Panc1 (cell line): ENCODE measurements at regions not wholly inside any gene's neighbourhood (a gene's known extent, or its start where the extent isn't known, plus 50 kb on each side); places are given as distances from the start of the nearest gene placed in this dataset.

Experiments
- ATAC-seq: fragments of 200-7000 bp; cut with Tn5 transposase; 2 replicates; pipeline ENCODE4 v1.9.1; 2020; ENCODE audit warnings: mild to moderate bottlenecking, moderate library complexity
- BruUV-seq: library from RNA; stranded (reverse); fragments of 400-500 nt; replicated peaks from 2 replicates; lab custom pipeline; 2021; lab: Mats Ljungman, UMichigan
- CTCF ChIA-PET: fragments of 300-600 bp; sonication (Branson Sonifier 250); formaldehyde crosslinking; loops from one replicate; lab custom pipeline; 2022; ENCODE audit warnings: antibody characterized with exemption; lab: Charles Lee
- POLR2A ChIA-PET: fragments of 300-600 bp; sonication (Branson Sonifier 250); formaldehyde crosslinking; loops from one replicate; lab custom pipeline; 2022; ENCODE audit warnings: antibody characterized with exemption; lab: Charles Lee
- DNase-seq: peaks from one replicate; pipeline ENCODE4 v3.0.0-alpha.2; 2010; ENCODE audit warnings: low read depth, low spot score
- H3K27ac ChIP-seq: 2 replicates; pipeline ENCODE4 v1.5.1; 2011; ENCODE audit warnings: mild to moderate bottlenecking, low read length, inconsistent platforms
- H3K27me3 ChIP-seq: fragments of 200-500 bp; sonication (Bioruptor generic); 2 replicates; pipeline ENCODE4 v1.6.0; 2014; ENCODE audit warnings: low read length, inconsistent platforms; ENCODE audit not compliant: control insufficient read depth, insufficient read depth
- H3K36me3 ChIP-seq: fragments of 200-500 bp; sonication (Bioruptor generic); 2 replicates; pipeline ENCODE4 v1.5.1; 2014; ENCODE audit warnings: inconsistent platforms, mild to moderate bottlenecking, low read length, moderate library complexity; ENCODE audit not compliant: control insufficient read depth, insufficient read depth
- H3K4me1 ChIP-seq: 2 replicates; pipeline ENCODE4 v1.5.1; 2011; ENCODE audit warnings: inconsistent platforms, mild to moderate bottlenecking, low read length, moderate library complexity; ENCODE audit not compliant: control insufficient read depth, insufficient read depth
- H3K4me3 ChIP-seq, 2 experiments: 2 replicates each; pipeline ENCODE4 v1.5.1; 2011 to 2012; ENCODE audit warnings: low read depth in 2 of 2, low read length in 2 of 2, mild to moderate bottlenecking in 2 of 2, inconsistent platforms in 1 of 2, moderate library complexity in 1 of 2
- H3K9me3 ChIP-seq: fragments of 200-500 bp; sonication (Bioruptor generic); 2 replicates; pipeline ENCODE4 v1.5.1; 2014; ENCODE audit warnings: low read depth, mild to moderate bottlenecking, inconsistent platforms, low read length, moderate library complexity; ENCODE audit not compliant: control insufficient read depth, insufficient read depth
- CTCF ChIP-seq: fragments of 450-650 bp; IDR thresholded peaks from 2 replicates; pipeline ENCODE4 v1.5.1; 2017; ENCODE audit warnings: mild to moderate bottlenecking
- POLR2AphosphoS5 ChIP-seq: IDR thresholded peaks from 2 replicates; pipeline ENCODE4 v1.6.1; 2012; ENCODE audit warnings: mild to moderate bottlenecking, low read depth, low read length, moderate library complexity
- SIN3A ChIP-seq: IDR thresholded peaks from 2 replicates; pipeline ENCODE4 v1.6.1; 2012; ENCODE audit warnings: low read depth, mild to moderate bottlenecking, low read length, moderate library complexity, borderline replicate concordance; ENCODE audit not compliant: insufficient read depth
- TCF7L2 ChIP-seq: IDR thresholded peaks from 2 replicates; pipeline ENCODE4 v1.6.1; 2011; ENCODE audit warnings: mild to moderate bottlenecking, low read depth, low read length, inconsistent platforms
- in situ Hi-C: cut with HindIII; loops from 2 replicates; pipeline ENCODE4 v1.10.0; 2016; ENCODE audit warnings: low sequenced_read_pairs, low pct_unique_long_range_greater_than_20kb
- intact Hi-C: fragments of 100-400 bp; cut with micrococcal nuclease; formaldehyde crosslinking; loops from one replicate; pipeline ENCODE4 v1.10.0; 2022; ENCODE audit not compliant: unreplicated experiment
- TF ChIP-seq, protein P1 (sequence below), 2 experiments: IDR thresholded peaks; 2 replicates each; pipeline ENCODE4 v1.6.1; 2011 to 2012; ENCODE audit warnings: low read depth in 2 of 2, control low read depth in 1 of 2, low read length in 1 of 2, mild to moderate bottlenecking in 1 of 2, moderate library complexity in 1 of 2; ENCODE audit not compliant: insufficient read depth in 1 of 2

- Histone ChIP-seq H3K4me1 (no peaks in the 10 kb centered on the region), H3K36me3 (no peaks in the 10 kb centered on the region), H3K9me3 (no peaks in the 10 kb centered on the region), H3K4me3 (no peak overlapping the region), H3K27ac (no peak overlapping the region), H3K27me3 (no peaks in the 10 kb centered on the region)
- no peak for ATAC-seq
- ChIA-PET POLR2A (no interaction called here), CTCF (no interaction called here)
- BruUV-seq = no TSS peak
- intact Hi-C loops (no loop called here), in situ Hi-C loops (no loop called here)
- no peak for DNase-seq
- TF ChIP-seq CTCF (no peak), POLR2AphosphoS5 (no peak), SIN3A (no peak), TCF7L2 (no peak)
- TF ChIP-seq, protein P1, sequence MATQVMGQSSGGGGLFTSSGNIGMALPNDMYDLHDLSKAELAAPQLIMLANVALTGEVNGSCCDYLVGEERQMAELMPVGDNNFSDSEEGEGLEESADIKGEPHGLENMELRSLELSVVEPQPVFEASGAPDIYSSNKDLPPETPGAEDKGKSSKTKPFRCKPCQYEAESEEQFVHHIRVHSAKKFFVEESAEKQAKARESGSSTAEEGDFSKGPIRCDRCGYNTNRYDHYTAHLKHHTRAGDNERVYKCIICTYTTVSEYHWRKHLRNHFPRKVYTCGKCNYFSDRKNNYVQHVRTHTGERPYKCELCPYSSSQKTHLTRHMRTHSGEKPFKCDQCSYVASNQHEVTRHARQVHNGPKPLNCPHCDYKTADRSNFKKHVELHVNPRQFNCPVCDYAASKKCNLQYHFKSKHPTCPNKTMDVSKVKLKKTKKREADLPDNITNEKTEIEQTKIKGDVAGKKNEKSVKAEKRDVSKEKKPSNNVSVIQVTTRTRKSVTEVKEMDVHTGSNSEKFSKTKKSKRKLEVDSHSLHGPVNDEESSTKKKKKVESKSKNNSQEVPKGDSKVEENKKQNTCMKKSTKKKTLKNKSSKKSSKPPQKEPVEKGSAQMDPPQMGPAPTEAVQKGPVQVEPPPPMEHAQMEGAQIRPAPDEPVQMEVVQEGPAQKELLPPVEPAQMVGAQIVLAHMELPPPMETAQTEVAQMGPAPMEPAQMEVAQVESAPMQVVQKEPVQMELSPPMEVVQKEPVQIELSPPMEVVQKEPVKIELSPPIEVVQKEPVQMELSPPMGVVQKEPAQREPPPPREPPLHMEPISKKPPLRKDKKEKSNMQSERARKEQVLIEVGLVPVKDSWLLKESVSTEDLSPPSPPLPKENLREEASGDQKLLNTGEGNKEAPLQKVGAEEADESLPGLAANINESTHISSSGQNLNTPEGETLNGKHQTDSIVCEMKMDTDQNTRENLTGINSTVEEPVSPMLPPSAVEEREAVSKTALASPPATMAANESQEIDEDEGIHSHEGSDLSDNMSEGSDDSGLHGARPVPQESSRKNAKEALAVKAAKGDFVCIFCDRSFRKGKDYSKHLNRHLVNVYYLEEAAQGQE (IDR thresholded peaks at IDR 0.05; ENCODE audit: insufficient read depth in 1 of 2, low read depth in 2 of 2, low read length in 1 of 2) = no peak
Measured at GRCh38 chrX:10025742-10026493, 58.8 kb downstream of the CLDN34 start.

DNA sequence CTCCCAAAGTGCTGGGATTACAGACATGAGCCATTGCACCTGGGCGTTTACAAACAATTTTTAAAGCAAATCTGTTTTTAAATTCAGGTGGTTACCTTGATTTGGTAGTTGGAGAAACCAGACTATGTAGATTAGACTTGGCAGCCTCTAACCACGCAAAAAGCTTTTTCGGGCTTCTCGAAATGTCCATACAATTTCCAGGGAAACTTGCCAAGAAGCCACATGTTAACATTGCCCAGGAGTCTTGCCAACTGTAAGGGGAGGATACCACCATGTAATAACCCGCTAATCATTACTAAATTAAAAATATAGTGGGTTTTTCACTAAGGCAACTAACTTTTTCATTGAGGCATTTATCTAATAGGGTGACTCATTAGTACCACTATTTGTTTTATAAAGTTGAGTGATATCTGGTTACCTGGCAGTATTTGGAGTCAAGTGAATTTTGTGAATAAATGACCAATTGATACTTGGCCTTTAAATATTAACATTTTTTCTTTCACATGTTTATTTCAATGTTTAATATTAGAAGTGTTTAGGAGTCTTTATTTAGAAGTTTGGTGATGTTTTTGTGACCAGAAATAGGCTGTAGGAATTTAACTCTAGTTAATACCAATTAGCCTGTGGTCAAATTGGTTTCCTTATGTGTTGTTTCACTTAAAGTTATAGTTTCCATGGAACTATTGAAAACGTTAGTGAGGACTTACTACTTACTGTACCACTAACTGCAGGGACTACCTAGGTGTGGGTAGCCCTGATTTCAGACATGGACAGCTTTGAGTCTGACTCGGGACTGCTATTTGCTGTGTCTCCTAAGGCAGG, 61.3 kb downstream of the CLDN34 start:
- Histone ChIP-seq H3K4me3 (no peak overlapping the region), H3K36me3 (no peaks in the 10 kb centered on the region), H3K27me3 (no peaks in the 10 kb centered on the region), H3K4me1 (no peaks in the 10 kb centered on the region), H3K27ac (no peak overlapping the region), H3K9me3 (no peaks in the 10 kb centered on the region)
- ChIA-PET POLR2A (no interaction called here), CTCF (no interaction called here)
- intact Hi-C loops = no loop called here
- ATAC-seq (no peak), DNase-seq (no peak)
- TF ChIP-seq CTCF (no peak), POLR2AphosphoS5 (no peak), TCF7L2 (no peak), SIN3A (no peak)
- TF ChIP-seq, protein P1 (IDR thresholded peaks at IDR 0.05; ENCODE audit: insufficient read depth in 1 of 2, low read depth in 2 of 2, low read length in 1 of 2) = no peak
- no TSS peak for BruUV-seq
- in situ Hi-C loops = no loop called here
